ENCODE measurements at regions not wholly inside any gene's neighbourhood (a gene's known extent, or its start where the extent isn't known, plus 50 kb on each side); places are given as distances from the start of the nearest gene placed in this dataset.

GRCh38 chr21:20424943-20425342 lies 573.3 kb upstream of the NCAM2 start:
- TF ChIP-seq, protein P1, sequence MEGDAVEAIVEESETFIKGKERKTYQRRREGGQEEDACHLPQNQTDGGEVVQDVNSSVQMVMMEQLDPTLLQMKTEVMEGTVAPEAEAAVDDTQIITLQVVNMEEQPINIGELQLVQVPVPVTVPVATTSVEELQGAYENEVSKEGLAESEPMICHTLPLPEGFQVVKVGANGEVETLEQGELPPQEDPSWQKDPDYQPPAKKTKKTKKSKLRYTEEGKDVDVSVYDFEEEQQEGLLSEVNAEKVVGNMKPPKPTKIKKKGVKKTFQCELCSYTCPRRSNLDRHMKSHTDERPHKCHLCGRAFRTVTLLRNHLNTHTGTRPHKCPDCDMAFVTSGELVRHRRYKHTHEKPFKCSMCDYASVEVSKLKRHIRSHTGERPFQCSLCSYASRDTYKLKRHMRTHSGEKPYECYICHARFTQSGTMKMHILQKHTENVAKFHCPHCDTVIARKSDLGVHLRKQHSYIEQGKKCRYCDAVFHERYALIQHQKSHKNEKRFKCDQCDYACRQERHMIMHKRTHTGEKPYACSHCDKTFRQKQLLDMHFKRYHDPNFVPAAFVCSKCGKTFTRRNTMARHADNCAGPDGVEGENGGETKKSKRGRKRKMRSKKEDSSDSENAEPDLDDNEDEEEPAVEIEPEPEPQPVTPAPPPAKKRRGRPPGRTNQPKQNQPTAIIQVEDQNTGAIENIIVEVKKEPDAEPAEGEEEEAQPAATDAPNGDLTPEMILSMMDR (IDR thresholded peaks at IDR 0.05), result no peak
- no peak for TF ChIP-seq POLR2A (IDR thresholded peaks at IDR 0.05)

Measured in heart left ventricle (tissue), 13 donors.